ENCODE measurements at regions not wholly inside any gene's neighbourhood (a gene's known extent, or its start where the extent isn't known, plus 50 kb on each side); places are given as distances from the start of the nearest gene placed in this dataset.

GRCh38 chr6:99064834-99065233, 117.1 kb upstream of the FBXL4 start:
- no peak overlapping the region for H3K27ac ChIP-seq
- intact Hi-C loops (cut with DNase I), result no loop called here

GRCh38 chr6:99036672-99037071, 88.9 kb upstream of the FBXL4 start:
- no peaks in the 10 kb centered on the region for H3K9me3 ChIP-seq
- no peaks in the 10 kb centered on the region for H3K36me3 ChIP-seq
- no peak overlapping the region for H3K27ac ChIP-seq
- no peak overlapping the region for H3K4me3 ChIP-seq
- no peak for DNase-seq (ENCODE audit: low spot score in 2 of 2)
- no peaks in the 10 kb centered on the region for H3K4me1 ChIP-seq
- no peak for TF ChIP-seq CTCF (IDR thresholded peaks at IDR 0.05)
- intact Hi-C loops (cut with DNase I), result no loop called here
- H3K27me3 ChIP-seq, result no peaks in the 10 kb centered on the region

More at GRCh38 chr6:99064834-99065233, 117.1 kb upstream of the FBXL4 start:
- Histone ChIP-seq H3K9me3 (no peaks in the 10 kb centered on the region), H3K27me3 (no peaks in the 10 kb centered on the region), H3K36me3 (no peaks in the 10 kb centered on the region), H3K4me1 (no peaks in the 10 kb centered on the region), H3K4me3 (no peak overlapping the region)
- TF ChIP-seq CTCF (IDR thresholded peaks at IDR 0.05), result no peak
- DNase-seq (ENCODE audit: low spot score in 2 of 2), result no peak

- no peaks in the 10 kb centered on the region for H3K36me3 ChIP-seq
- H3K27me3 ChIP-seq, result no peaks in the 10 kb centered on the region
- DNase-seq (ENCODE audit: low spot score in 2 of 2), result no peak
- intact Hi-C loops (cut with DNase I), result no loop called here
- no peak overlapping the region for H3K27ac ChIP-seq
- H3K4me1 ChIP-seq, result no peaks in the 10 kb centered on the region
- H3K9me3 ChIP-seq, result no peaks in the 10 kb centered on the region
- H3K4me3 ChIP-seq, result no peak overlapping the region
- TF ChIP-seq CTCF (IDR thresholded peaks at IDR 0.05), result no peak
Measured at GRCh38 chr6:99032396-99032795, 84.7 kb upstream of the FBXL4 start.

- H3K27me3 ChIP-seq, result no peaks in the 10 kb centered on the region
- H3K4me1 ChIP-seq, result no peaks in the 10 kb centered on the region
- TF ChIP-seq CTCF (IDR thresholded peaks at IDR 0.05), result no peak
- H3K27ac ChIP-seq, result no peak overlapping the region
- no peaks in the 10 kb centered on the region for H3K36me3 ChIP-seq
- intact Hi-C loops (cut with DNase I), result no loop called here
- no peaks in the 10 kb centered on the region for H3K9me3 ChIP-seq
- no peak for DNase-seq (ENCODE audit: low spot score in 2 of 2)
- H3K4me3 ChIP-seq, result no peak overlapping the region
Measured at GRCh38 chr6:99031957-99032356, 84.2 kb upstream of the FBXL4 start.

- no peak for TF ChIP-seq CTCF (IDR thresholded peaks at IDR 0.05)
- intact Hi-C loops (cut with DNase I), result no loop called here
- H3K27me3 ChIP-seq, result no peaks in the 10 kb centered on the region
- H3K4me1 ChIP-seq, result no peaks in the 10 kb centered on the region
- H3K4me3 ChIP-seq, result no peak overlapping the region
- H3K36me3 ChIP-seq, result no peaks in the 10 kb centered on the region
- H3K27ac ChIP-seq, result no peak overlapping the region
- H3K9me3 ChIP-seq, result no peaks in the 10 kb centered on the region
- DNase-seq (ENCODE audit: low spot score in 2 of 2), result no peak
Measured at GRCh38 chr6:99030915-99031314, 83.2 kb upstream of the FBXL4 start.

GRCh38 chr6:99026135-99026534, 78.4 kb upstream of the FBXL4 start:
- H3K4me1 ChIP-seq, result no peaks in the 10 kb centered on the region
- H3K27me3 ChIP-seq, result no peaks in the 10 kb centered on the region
- H3K36me3 ChIP-seq, result no peaks in the 10 kb centered on the region
- H3K4me3 ChIP-seq, result no peak overlapping the region
- intact Hi-C loops (cut with DNase I), result no loop called here
- DNase-seq (ENCODE audit: low spot score in 2 of 2), result no peak
- H3K9me3 ChIP-seq, result no peaks in the 10 kb centered on the region
- no peak for TF ChIP-seq CTCF (IDR thresholded peaks at IDR 0.05)
- H3K27ac ChIP-seq, result no peak overlapping the region

Data from ascending aorta (tissue), 2 donors.